ENCODE measurements at regions not wholly inside any gene's neighbourhood (a gene's known extent, or its start where the extent isn't known, plus 50 kb on each side); places are given as distances from the start of the nearest gene placed in this dataset.

GRCh38 chr4:157999723-158000122 lies 173.1 kb downstream of the GASK1B start:
- Histone ChIP-seq H3K27me3 (ENCODE audit: insufficient read depth, low read depth) (no peaks in the 10 kb centered on the region), H3K4me3 (IDR thresholded peaks at IDR 0.05; ENCODE audit: insufficient read depth, low read depth, low read length) (no peak overlapping the region), H2AFZ (ENCODE audit: low read depth) (no peak overlapping the region), H3K4me2 (no peak overlapping the region), H3K79me2 (ENCODE audit: insufficient read depth, low read depth) (no peaks in the 10 kb centered on the region), H3K27ac (no peak overlapping the region), H3K36me3 (ENCODE audit: insufficient read depth) (no peaks in the 10 kb centered on the region), H3K4me1 (ENCODE audit: low read depth, poor library complexity, severe bottlenecking) (no peaks in the 10 kb centered on the region), H3K9ac (no peak overlapping the region), H4K20me1 (ENCODE audit: insufficient read depth) (no peaks in the 10 kb centered on the region)
- TF ChIP-seq CTCF (conservative IDR thresholded peaks at IDR 0.05; ENCODE audit: low read depth, low read length) = no peak

- Histone ChIP-seq H4K20me1 (ENCODE audit: insufficient read depth) (no peaks in the 10 kb centered on the region), H3K4me1 (ENCODE audit: low read depth, poor library complexity, severe bottlenecking) (no peaks in the 10 kb centered on the region), H3K4me3 (IDR thresholded peaks at IDR 0.05; ENCODE audit: insufficient read depth, low read depth, low read length) (no peak overlapping the region), H3K9ac (no peak overlapping the region), H2AFZ (ENCODE audit: low read depth) (no peak overlapping the region), H3K27me3 (ENCODE audit: insufficient read depth, low read depth) (no peaks in the 10 kb centered on the region), H3K27ac (no peak overlapping the region), H3K4me2 (no peak overlapping the region), H3K36me3 (ENCODE audit: insufficient read depth) (no peaks in the 10 kb centered on the region), H3K79me2 (ENCODE audit: insufficient read depth, low read depth) (no peaks in the 10 kb centered on the region)
- TF ChIP-seq CTCF (conservative IDR thresholded peaks at IDR 0.05; ENCODE audit: low read depth, low read length) = no peak
Observed at GRCh38 chr4:157997296-157997695, 175.5 kb downstream of the GASK1B start.

- no peak overlapping the region for H3K9ac ChIP-seq
- no peak for TF ChIP-seq CTCF (conservative IDR thresholded peaks at IDR 0.05; ENCODE audit: low read depth, low read length)
- H3K27me3 ChIP-seq (ENCODE audit: insufficient read depth, low read depth) = no peaks in the 10 kb centered on the region
- H3K27ac ChIP-seq = no peak overlapping the region
- no peak overlapping the region for H2AFZ ChIP-seq (ENCODE audit: low read depth)
- H3K4me3 ChIP-seq (IDR thresholded peaks at IDR 0.05; ENCODE audit: insufficient read depth, low read depth, low read length) = no peak overlapping the region
- no peaks in the 10 kb centered on the region for H4K20me1 ChIP-seq (ENCODE audit: insufficient read depth)
- no peaks in the 10 kb centered on the region for H3K36me3 ChIP-seq (ENCODE audit: insufficient read depth)
- H3K4me1 ChIP-seq (ENCODE audit: low read depth, poor library complexity, severe bottlenecking) = no peaks in the 10 kb centered on the region
- H3K79me2 ChIP-seq (ENCODE audit: insufficient read depth, low read depth) = no peaks in the 10 kb centered on the region
- H3K4me2 ChIP-seq = no peak overlapping the region
Observed at GRCh38 chr4:157996061-157997028, 176.5 kb downstream of the GASK1B start.

- Histone ChIP-seq H3K27ac (no peak overlapping the region), H3K36me3 (ENCODE audit: insufficient read depth) (no peaks in the 10 kb centered on the region), H3K4me1 (ENCODE audit: low read depth, poor library complexity, severe bottlenecking) (no peaks in the 10 kb centered on the region), H4K20me1 (ENCODE audit: insufficient read depth) (no peaks in the 10 kb centered on the region), H3K4me2 (no peak overlapping the region), H2AFZ (ENCODE audit: low read depth) (no peak overlapping the region), H3K9ac (no peak overlapping the region), H3K27me3 (ENCODE audit: insufficient read depth, low read depth) (no peaks in the 10 kb centered on the region), H3K79me2 (ENCODE audit: insufficient read depth, low read depth) (no peaks in the 10 kb centered on the region), H3K4me3 (IDR thresholded peaks at IDR 0.05; ENCODE audit: insufficient read depth, low read depth, low read length) (no peak overlapping the region)
- no peak for TF ChIP-seq CTCF (conservative IDR thresholded peaks at IDR 0.05; ENCODE audit: low read depth, low read length)
Observed at GRCh38 chr4:157994863-157995262, 178.0 kb downstream of the GASK1B start.
